Loucy (cell line): ENCODE measurements at regions not wholly inside any gene's neighbourhood (a gene's known extent, or its start where the extent isn't known, plus 50 kb on each side); places are given as distances from the start of the nearest gene placed in this dataset.

Source experiments
- EZH2phosphoT487 ChIP-seq: fragments of 200-600 bp; IDR thresholded peaks from 2 replicates; pipeline ENCODE4 v1.6.1; 2018; ENCODE audit warnings: antibody characterized with exemption, mild to moderate bottlenecking, moderate library complexity, borderline replicate concordance
- TF ChIP-seq, protein P1 (sequence below): fragments of 200-600 bp; sonication (generic); conservative IDR thresholded peaks from 2 replicates; pipeline ENCODE4 v1.5.1; 2014; ENCODE audit warnings: mild to moderate bottlenecking, antibody characterized with exemption, low read length

DNA sequence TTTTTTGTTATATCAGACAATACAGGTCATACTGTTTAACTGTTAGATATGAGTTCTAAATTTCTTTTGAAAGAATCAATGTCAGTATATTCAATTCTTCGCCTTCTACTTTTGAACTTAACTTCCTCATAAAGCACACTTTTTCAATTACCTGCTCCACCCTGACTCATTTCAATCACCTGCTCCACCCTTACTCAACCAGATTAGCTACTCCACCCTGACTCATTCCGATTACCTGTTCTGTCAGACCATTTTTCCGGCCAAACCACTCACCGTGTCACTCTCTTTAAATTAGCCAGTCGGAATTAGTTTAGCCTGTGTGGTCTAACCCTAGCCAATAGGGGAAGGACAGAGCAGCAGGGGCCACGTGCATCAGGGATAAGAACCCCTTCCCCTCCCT lies 751.8 kb upstream of the POU3F4 start:
- TF ChIP-seq, protein P1, sequence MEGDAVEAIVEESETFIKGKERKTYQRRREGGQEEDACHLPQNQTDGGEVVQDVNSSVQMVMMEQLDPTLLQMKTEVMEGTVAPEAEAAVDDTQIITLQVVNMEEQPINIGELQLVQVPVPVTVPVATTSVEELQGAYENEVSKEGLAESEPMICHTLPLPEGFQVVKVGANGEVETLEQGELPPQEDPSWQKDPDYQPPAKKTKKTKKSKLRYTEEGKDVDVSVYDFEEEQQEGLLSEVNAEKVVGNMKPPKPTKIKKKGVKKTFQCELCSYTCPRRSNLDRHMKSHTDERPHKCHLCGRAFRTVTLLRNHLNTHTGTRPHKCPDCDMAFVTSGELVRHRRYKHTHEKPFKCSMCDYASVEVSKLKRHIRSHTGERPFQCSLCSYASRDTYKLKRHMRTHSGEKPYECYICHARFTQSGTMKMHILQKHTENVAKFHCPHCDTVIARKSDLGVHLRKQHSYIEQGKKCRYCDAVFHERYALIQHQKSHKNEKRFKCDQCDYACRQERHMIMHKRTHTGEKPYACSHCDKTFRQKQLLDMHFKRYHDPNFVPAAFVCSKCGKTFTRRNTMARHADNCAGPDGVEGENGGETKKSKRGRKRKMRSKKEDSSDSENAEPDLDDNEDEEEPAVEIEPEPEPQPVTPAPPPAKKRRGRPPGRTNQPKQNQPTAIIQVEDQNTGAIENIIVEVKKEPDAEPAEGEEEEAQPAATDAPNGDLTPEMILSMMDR: no peak
- no peak for TF ChIP-seq EZH2phosphoT487
